ENCODE measurements at regions not wholly inside any gene's neighbourhood (a gene's known extent, or its start where the extent isn't known, plus 50 kb on each side); places are given as distances from the start of the nearest gene placed in this dataset.

DNA sequence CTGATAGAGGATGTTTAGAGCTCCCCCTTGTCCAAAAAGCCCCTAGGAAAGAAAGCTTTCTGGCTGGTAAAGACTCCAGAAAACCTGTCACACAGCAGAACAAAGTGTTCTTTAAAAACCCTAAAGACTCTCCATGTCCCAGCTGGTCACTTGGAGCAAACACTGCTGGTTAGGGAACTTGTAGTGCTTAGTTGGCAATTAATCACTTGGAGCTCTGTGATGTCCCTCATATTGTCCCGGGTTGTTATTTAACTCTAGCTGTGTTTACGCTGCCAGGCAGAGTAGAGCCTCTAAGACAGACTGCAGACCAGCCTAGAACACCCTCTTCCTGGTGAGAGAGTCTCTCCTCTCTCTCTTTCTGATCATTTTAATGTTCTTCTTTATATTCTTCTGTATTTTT, 267.3 kb downstream of the BCOR start:
- no peak for TF ChIP-seq POLR2A (IDR thresholded peaks at IDR 0.05)
- TF ChIP-seq, protein P1, sequence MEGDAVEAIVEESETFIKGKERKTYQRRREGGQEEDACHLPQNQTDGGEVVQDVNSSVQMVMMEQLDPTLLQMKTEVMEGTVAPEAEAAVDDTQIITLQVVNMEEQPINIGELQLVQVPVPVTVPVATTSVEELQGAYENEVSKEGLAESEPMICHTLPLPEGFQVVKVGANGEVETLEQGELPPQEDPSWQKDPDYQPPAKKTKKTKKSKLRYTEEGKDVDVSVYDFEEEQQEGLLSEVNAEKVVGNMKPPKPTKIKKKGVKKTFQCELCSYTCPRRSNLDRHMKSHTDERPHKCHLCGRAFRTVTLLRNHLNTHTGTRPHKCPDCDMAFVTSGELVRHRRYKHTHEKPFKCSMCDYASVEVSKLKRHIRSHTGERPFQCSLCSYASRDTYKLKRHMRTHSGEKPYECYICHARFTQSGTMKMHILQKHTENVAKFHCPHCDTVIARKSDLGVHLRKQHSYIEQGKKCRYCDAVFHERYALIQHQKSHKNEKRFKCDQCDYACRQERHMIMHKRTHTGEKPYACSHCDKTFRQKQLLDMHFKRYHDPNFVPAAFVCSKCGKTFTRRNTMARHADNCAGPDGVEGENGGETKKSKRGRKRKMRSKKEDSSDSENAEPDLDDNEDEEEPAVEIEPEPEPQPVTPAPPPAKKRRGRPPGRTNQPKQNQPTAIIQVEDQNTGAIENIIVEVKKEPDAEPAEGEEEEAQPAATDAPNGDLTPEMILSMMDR (IDR thresholded peaks at IDR 0.05) = no peak
- peak in 1 of 4 donors; percentile 29 for TF ChIP-seq POLR2AphosphoS5 (IDR thresholded peaks at IDR 0.05)
- TF ChIP-seq EP300 (IDR thresholded peaks at IDR 0.05) = no peak
